HuH-7.5 (cell line): ENCODE measurements at regions not wholly inside any gene's neighbourhood (a gene's known extent, or its start where the extent isn't known, plus 50 kb on each side); places are given as distances from the start of the nearest gene placed in this dataset.

Source experiments
- DNase-seq: peaks from one replicate; pipeline ENCODE4 v3.0.0; 2011; ENCODE audit warnings: low spot score

DNA sequence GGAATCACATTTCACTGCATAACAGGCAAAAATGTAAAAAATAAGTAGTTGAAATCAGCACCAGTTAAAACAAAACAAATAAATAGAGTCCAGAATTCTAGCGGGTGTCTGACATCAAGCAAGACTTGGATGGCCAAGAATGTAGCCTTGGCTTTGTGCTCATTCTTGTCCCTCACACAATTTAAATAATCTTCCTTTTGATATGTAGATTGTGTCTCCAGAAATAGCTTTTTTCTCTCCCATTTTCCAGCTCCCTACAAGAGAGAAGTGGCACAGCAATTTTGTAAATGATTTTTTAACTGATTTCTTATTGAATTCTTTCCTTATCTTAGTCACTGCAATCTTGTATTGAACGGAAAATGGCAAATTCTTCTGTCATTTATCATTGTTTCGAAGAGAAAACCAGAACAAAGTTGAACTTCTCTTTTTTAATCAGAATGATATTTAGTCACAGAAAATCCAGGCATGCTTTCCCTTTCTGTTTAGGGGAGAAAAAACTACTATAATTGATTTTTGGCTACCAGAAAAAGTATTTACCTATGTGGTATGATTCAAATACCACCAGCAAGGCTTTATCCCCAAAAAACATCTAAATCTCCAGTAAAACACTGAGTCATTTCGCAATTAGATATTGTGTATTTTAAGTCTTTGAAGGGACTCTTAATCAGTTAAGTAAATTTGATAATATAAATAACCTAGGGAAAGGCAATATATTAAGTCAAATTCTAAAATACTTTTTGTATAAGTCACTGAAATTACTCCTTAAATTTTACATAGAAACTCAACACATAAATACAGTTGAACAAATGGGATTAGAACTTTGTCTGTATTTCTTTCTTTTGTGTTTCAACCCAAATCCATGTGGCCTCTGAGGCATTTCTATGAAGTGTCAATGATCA is 481.7 kb downstream of the GBE1 start:
- DNase-seq: no peak

- DNase-seq: no peak
Measured at GRCh38 chr3:81277853-81278252, 483.6 kb downstream of the GBE1 start.

GRCh38 chr3:81274671-81275070 is 486.8 kb downstream of the GBE1 start:
- no peak for DNase-seq

GRCh38 chr3:81270603-81271379 is 490.7 kb downstream of the GBE1 start:
- DNase-seq: no peak

GRCh38 chr3:81268526-81268925 is 492.9 kb downstream of the GBE1 start:
- no peak for DNase-seq

- no peak for DNase-seq
Measured at GRCh38 chr3:81261996-81262395, 499.4 kb downstream of the GBE1 start.

- DNase-seq: no peak
Measured at GRCh38 chr3:81255463-81255862, 506.0 kb downstream of the GBE1 start.

- no peak for DNase-seq
Measured at GRCh38 chr3:81251096-81251495, 510.3 kb downstream of the GBE1 start.

- peak; percentile 4 for DNase-seq
Measured at GRCh38 chr3:81249540-81250029, 511.9 kb downstream of the GBE1 start.

DNA sequence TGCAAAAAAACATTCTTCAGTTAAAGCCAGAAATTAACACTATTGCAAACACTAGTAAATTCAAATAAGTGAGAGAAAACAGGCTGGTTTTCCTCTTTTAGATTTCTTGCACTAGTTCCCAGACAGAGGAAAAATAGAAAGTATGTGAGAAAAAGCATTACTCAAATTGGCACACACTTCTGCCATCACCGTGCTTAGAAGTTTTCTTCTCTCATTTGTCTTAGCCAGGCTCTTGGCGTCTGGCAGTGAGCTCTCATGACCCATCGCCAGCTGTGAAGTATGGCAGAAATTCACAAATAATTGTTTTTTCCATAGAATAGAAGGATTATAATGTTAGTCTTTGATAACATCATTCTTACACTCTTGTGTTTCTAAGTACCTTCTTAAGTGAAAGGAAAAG is 515.9 kb downstream of the GBE1 start:
- DNase-seq: no peak

GRCh38 chr3:81245043-81245442 is 516.4 kb downstream of the GBE1 start:
- DNase-seq: no peak

DNA sequence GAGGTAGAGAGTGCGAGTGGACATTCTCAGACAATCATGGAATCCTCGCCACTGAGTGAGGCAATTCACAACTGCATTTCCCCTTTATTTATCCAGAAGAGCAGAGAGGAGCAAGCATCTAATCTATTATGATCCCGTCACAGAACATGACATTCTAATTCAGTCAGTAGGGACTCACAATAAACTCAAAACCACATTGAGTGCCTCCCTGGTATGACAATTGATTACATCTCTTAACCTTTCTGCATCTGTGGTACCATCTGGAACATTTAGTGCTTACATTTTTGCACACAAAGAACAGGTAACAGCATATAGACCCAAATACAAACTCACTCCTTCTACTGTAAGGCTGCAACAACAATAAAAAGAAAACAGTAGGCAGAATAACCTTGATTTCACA is 517.2 kb downstream of the GBE1 start:
- no peak for DNase-seq

- DNase-seq: no peak
Measured at GRCh38 chr3:81242871-81243270, 518.6 kb downstream of the GBE1 start.

- no peak for DNase-seq
Measured at GRCh38 chr3:81237181-81237580, 524.3 kb downstream of the GBE1 start.

DNA sequence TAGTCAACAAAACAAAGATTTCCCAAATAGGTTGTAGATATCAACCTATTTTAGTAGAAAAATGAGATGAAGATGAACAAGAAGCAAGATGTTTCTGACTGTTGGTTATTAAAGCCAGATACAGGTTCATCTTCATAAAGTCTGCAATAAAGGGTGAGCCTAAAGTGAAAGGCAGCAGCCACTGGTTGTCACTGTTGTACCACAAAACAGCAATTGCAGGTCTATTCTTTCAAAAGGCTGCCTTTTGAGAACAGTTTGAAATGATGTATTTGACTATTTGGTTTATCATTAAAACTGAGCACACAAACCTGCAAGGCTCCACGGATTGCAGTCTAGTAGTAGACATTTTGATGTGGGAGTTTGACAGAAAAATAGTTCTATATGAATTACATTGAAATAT is 543.4 kb downstream of the GBE1 start:
- peak; percentile 3 for DNase-seq

DNA sequence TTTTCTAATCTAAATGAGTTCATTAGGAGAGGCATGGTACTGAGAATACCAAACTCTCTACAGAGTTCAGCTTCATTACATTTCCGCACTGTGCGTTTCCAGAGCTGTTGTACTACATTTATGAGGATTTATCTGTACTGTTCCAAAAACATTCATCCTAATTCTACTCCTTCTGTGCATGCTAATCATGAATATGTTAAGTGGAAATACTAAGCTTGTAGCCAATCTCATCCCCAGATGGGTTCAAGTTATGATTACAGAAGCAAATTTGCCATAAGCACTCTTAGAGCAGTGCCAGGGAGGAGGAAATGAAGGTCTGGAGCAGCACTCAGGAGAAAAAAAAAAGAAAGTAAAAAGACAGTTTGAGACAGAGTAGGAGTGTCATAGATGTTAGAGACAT is 544.3 kb downstream of the GBE1 start:
- DNase-seq: no peak

DNA sequence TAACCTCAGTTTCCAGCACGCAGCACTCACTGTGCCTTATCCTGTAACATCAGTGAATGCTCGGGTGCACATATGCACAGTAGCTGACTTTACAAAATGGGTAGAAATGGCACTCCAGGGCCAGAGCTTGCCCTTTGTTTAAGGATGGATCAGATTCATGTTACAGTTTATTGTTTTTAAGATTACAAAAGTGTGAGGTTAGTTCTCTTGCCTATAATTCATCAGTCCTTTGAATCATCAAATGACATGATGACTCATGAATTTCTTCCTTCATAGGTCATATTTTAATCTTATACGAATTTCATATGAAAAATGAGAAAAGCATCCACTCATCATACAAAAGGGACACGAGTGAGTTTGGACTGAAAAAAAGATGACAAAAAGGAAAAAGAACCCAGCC is 545.3 kb downstream of the GBE1 start:
- DNase-seq: no peak

DNA sequence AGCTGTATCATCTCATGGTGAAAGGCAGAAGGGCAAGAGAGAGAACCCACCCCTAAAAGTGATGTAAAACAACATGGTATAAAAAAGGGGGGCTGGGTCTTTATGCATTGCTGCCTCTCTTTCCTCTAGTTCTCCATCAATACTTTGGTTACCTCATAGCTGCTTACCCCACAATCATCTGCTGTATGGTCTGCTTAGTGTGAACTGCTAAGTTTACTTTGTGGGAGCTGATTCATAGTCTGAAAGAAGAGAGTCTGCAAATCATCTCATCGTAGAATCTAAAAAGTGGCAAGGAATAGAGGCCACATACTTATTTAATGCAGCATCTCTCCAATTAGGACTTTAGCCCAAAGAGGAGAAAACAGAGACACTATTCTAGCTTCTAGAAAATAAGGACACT is 546.8 kb downstream of the GBE1 start:
- DNase-seq: no peak

GRCh38 chr3:81199587-81199986 is 561.9 kb downstream of the GBE1 start:
- no peak for DNase-seq

GRCh38 chr3:81198756-81199155 is 562.7 kb downstream of the GBE1 start:
- no peak for DNase-seq

- no peak for DNase-seq
Measured at GRCh38 chr3:81198216-81198615, 563.2 kb downstream of the GBE1 start.

DNA sequence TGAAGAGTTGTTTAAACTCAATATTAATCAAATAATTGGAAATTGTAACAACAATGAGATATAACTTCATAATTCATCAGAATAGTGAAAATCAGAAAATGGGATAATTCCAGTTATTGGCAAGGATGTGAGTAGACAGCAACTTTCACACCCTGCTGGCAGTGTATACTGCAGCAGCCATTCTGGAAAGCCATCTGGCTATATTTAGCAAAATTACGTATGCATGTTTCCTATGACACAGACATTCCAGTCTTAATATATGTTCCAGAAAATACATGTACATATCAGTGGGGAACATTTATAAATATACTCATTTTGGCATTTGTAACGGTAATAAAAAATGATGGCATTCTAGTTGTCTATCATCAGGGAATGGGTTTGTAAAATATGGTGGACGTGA is 564.1 kb downstream of the GBE1 start:
- DNase-seq: no peak

GRCh38 chr3:81195478-81195877 is 566.0 kb downstream of the GBE1 start:
- DNase-seq: no peak
